ENCODE measurements at regions not wholly inside any gene's neighbourhood (a gene's known extent, or its start where the extent isn't known, plus 50 kb on each side); places are given as distances from the start of the nearest gene placed in this dataset.

DNA sequence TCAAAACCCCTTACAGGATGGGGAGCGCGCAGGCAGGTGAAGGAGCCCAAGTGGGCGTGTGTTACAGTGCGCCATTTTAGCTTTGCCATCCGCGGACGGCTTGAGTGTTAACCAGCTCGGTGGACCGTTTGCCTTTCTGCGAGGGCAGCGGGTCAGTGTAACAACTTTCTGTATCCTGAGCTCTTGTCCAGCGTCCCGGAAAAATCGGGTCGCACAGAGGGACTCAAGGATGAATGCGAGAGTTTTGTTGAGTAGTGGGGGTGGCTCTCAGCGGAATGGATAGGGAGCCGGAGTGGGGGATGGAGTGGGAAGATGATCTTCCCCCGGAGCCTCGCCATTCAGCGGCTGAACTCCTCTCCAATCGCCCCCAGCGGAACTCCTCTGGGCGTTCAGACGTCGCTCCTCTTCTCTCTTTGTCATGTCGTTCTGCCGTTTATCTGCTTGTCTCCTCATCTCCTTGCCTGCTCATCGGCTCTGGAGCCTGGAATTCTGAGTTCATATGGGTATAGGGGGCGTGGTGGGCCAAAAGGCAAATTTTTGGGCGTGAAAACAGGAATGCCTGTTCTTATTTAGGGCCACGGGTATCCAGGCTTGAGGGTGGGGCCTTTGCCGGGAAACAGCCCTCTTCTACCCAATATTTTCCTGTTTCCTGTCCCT is 295.4 kb downstream of the CTH start:
- no peak for TF ChIP-seq ZNF140 (CRISPR knock-in tag; IDR thresholded peaks at IDR 0.05)
- TF ChIP-seq, protein P1, sequence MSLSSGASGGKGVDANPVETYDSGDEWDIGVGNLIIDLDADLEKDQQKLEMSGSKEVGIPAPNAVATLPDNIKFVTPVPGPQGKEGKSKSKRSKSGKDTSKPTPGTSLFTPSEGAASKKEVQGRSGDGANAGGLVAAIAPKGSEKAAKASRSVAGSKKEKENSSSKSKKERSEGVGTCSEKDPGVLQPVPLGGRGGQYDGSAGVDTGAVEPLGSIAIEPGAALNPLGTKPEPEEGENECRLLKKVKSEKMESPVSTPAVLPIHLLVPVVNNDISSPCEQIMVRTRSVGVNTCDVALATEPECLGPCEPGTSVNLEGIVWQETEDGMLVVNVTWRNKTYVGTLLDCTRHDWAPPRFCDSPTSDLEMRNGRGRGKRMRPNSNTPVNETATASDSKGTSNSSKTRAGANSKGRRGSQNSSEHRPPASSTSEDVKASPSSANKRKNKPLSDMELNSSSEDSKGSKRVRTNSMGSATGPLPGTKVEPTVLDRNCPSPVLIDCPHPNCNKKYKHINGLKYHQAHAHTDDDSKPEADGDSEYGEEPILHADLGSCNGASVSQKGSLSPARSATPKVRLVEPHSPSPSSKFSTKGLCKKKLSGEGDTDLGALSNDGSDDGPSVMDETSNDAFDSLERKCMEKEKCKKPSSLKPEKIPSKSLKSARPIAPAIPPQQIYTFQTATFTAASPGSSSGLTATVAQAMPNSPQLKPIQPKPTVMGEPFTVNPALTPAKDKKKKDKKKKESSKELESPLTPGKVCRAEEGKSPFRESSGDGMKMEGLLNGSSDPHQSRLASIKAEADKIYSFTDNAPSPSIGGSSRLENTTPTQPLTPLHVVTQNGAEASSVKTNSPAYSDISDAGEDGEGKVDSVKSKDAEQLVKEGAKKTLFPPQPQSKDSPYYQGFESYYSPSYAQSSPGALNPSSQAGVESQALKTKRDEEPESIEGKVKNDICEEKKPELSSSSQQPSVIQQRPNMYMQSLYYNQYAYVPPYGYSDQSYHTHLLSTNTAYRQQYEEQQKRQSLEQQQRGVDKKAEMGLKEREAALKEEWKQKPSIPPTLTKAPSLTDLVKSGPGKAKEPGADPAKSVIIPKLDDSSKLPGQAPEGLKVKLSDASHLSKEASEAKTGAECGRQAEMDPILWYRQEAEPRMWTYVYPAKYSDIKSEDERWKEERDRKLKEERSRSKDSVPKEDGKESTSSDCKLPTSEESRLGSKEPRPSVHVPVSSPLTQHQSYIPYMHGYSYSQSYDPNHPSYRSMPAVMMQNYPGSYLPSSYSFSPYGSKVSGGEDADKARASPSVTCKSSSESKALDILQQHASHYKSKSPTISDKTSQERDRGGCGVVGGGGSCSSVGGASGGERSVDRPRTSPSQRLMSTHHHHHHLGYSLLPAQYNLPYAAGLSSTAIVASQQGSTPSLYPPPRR (CRISPR knock-in tag; IDR thresholded peaks at IDR 0.05; ENCODE audit: borderline replicate concordance): no peak
- no peak for TF ChIP-seq ZNF24 (IDR thresholded peaks at IDR 0.05)
- no peak for TF ChIP-seq ZNF408 (CRISPR knock-in tag; IDR thresholded peaks at IDR 0.05; ENCODE audit: low read depth)
- no peak for TF ChIP-seq GATA2 (CRISPR knock-in tag; IDR thresholded peaks at IDR 0.05)
- no peak for TF ChIP-seq ZBTB8A (IDR thresholded peaks at IDR 0.05; ENCODE audit: partially characterized antibody)
- no peak for TF ChIP-seq MIER1 (IDR thresholded peaks at IDR 0.05; ENCODE audit: low read depth)
- TF ChIP-seq, protein P2, sequence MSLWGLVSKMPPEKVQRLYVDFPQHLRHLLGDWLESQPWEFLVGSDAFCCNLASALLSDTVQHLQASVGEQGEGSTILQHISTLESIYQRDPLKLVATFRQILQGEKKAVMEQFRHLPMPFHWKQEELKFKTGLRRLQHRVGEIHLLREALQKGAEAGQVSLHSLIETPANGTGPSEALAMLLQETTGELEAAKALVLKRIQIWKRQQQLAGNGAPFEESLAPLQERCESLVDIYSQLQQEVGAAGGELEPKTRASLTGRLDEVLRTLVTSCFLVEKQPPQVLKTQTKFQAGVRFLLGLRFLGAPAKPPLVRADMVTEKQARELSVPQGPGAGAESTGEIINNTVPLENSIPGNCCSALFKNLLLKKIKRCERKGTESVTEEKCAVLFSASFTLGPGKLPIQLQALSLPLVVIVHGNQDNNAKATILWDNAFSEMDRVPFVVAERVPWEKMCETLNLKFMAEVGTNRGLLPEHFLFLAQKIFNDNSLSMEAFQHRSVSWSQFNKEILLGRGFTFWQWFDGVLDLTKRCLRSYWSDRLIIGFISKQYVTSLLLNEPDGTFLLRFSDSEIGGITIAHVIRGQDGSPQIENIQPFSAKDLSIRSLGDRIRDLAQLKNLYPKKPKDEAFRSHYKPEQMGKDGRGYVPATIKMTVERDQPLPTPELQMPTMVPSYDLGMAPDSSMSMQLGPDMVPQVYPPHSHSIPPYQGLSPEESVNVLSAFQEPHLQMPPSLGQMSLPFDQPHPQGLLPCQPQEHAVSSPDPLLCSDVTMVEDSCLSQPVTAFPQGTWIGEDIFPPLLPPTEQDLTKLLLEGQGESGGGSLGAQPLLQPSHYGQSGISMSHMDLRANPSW (CRISPR knock-in tag; IDR thresholded peaks at IDR 0.05): no peak
- TF ChIP-seq, protein P3, sequence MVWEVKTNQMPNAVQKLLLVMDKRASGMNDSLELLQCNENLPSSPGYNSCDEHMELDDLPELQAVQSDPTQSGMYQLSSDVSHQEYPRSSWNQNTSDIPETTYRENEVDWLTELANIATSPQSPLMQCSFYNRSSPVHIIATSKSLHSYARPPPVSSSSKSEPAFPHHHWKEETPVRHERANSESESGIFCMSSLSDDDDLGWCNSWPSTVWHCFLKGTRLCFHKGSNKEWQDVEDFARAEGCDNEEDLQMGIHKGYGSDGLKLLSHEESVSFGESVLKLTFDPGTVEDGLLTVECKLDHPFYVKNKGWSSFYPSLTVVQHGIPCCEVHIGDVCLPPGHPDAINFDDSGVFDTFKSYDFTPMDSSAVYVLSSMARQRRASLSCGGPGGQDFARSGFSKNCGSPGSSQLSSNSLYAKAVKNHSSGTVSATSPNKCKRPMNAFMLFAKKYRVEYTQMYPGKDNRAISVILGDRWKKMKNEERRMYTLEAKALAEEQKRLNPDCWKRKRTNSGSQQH (CRISPR knock-in tag; IDR thresholded peaks at IDR 0.05): no peak
- TF ChIP-seq ASH1L (IDR thresholded peaks at IDR 0.05; ENCODE audit: borderline replicate concordance, low read depth, partially characterized antibody): no peak
- TF ChIP-seq NR2C2 (CRISPR knock-in tag; IDR thresholded peaks at IDR 0.05): no peak
- TF ChIP-seq NR2C2 (tag; IDR thresholded peaks at IDR 0.05): no peak
- TF ChIP-seq, protein P4, sequence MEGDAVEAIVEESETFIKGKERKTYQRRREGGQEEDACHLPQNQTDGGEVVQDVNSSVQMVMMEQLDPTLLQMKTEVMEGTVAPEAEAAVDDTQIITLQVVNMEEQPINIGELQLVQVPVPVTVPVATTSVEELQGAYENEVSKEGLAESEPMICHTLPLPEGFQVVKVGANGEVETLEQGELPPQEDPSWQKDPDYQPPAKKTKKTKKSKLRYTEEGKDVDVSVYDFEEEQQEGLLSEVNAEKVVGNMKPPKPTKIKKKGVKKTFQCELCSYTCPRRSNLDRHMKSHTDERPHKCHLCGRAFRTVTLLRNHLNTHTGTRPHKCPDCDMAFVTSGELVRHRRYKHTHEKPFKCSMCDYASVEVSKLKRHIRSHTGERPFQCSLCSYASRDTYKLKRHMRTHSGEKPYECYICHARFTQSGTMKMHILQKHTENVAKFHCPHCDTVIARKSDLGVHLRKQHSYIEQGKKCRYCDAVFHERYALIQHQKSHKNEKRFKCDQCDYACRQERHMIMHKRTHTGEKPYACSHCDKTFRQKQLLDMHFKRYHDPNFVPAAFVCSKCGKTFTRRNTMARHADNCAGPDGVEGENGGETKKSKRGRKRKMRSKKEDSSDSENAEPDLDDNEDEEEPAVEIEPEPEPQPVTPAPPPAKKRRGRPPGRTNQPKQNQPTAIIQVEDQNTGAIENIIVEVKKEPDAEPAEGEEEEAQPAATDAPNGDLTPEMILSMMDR (IDR thresholded peaks at IDR 0.05 in 2 of 3, conservative IDR thresholded peaks at IDR 0.05 in 1 of 3; ENCODE audit: insufficient read depth in 2 of 3, low read depth in 1 of 3, low read length in 3 of 3): no peak

Data from K562 (cell line).